Islet precursor cell (in vitro differentiated cells): ENCODE measurements at regions not wholly inside any gene's neighbourhood (a gene's known extent, or its start where the extent isn't known, plus 50 kb on each side); places are given as distances from the start of the nearest gene placed in this dataset.
"Not testable (repeated sequence)": the region's sequence is repeated elsewhere in the genome, so short reads cannot be mapped to it uniquely, and the experiment has no call there.

Experiments used
- DNase-seq: peaks from one replicate; pipeline ENCODE4 v3.0.0-alpha.2; 2018

GRCh38 chr15:101876031-101876430 lies 64.0 kb downstream of the OR4F15 start:
- DNase-seq = not testable (repeated sequence)

GRCh38 chr15:101877649-101878048 lies 65.6 kb downstream of the OR4F15 start:
- not testable (repeated sequence) for DNase-seq

GRCh38 chr15:101912349-101913287 lies 100.6 kb downstream of the OR4F15 start:
- peak; percentile 9 for DNase-seq

GRCh38 chr15:101924554-101924953 lies 112.6 kb downstream of the OR4F15 start:
- not testable (repeated sequence) for DNase-seq

GRCh38 chr15:101934506-101934905 lies 122.5 kb downstream of the OR4F15 start:
- not testable (repeated sequence) for DNase-seq

- DNase-seq = not testable (repeated sequence)
Measured at GRCh38 chr15:101937362-101937761, 125.4 kb downstream of the OR4F15 start.

- not testable (repeated sequence) for DNase-seq
Measured at GRCh38 chr15:101938555-101938954, 126.6 kb downstream of the OR4F15 start.

- DNase-seq = not testable (repeated sequence)
Measured at GRCh38 chr15:101945896-101946295, 133.9 kb downstream of the OR4F15 start.

GRCh38 chr15:101948491-101949010 lies 136.5 kb downstream of the OR4F15 start:
- DNase-seq = not testable (repeated sequence)

- peak; percentile 2 for DNase-seq
Measured at GRCh38 chr15:101949380-101950065, 137.5 kb downstream of the OR4F15 start.

GRCh38 chr15:101953993-101954392 lies 142.0 kb downstream of the OR4F15 start:
- not testable (repeated sequence) for DNase-seq

GRCh38 chr15:101955840-101956239 lies 143.8 kb downstream of the OR4F15 start:
- DNase-seq = not testable (repeated sequence)

GRCh38 chr15:101958656-101959055 lies 146.7 kb downstream of the OR4F15 start:
- DNase-seq = peak; percentile 43

GRCh38 chr15:101961263-101961662 lies 149.3 kb downstream of the OR4F15 start:
- not testable (repeated sequence) for DNase-seq

- DNase-seq = not testable (repeated sequence)
Measured at GRCh38 chr15:101961765-101962164, 149.8 kb downstream of the OR4F15 start.

GRCh38 chr15:101963687-101964086 lies 151.7 kb downstream of the OR4F15 start:
- DNase-seq = not testable (repeated sequence)

GRCh38 chr15:101965353-101965752 lies 153.4 kb downstream of the OR4F15 start:
- DNase-seq = peak; percentile 12

GRCh38 chr15:101965860-101966259 lies 153.9 kb downstream of the OR4F15 start:
- DNase-seq = peak; percentile 57

- not testable (repeated sequence) for DNase-seq
Measured at GRCh38 chr15:101967364-101967763, 155.4 kb downstream of the OR4F15 start.

GRCh38 chr15:101970605-101971004 lies 158.6 kb downstream of the OR4F15 start:
- DNase-seq = peak; percentile 5

- DNase-seq = not testable (repeated sequence)
Measured at GRCh38 chr15:101977281-101977680, 165.3 kb downstream of the OR4F15 start.

- DNase-seq = peak; percentile 25
Measured at GRCh38 chr15:101980206-101980910, 168.4 kb downstream of the OR4F15 start.
